K562 (cell line): ENCODE measurements at regions not wholly inside any gene's neighbourhood (a gene's known extent, or its start where the extent isn't known, plus 50 kb on each side); places are given as distances from the start of the nearest gene placed in this dataset.

ENCODE experiments used
- MYNN ChIP-seq, 2 experiments: sonication (generic); formaldehyde crosslinking in 1 of 2; IDR thresholded peaks; 2 replicates each; pipeline versions ENCODE4 v1.5.0 to v1.6.1; 2016 to 2020; ENCODE audit warnings: antibody characterized with exemption in 1 of 2, missing genetic modification reagents in 1 of 2
- ZBTB43 ChIP-seq: sonication (generic); formaldehyde crosslinking; IDR thresholded peaks from 2 replicates; pipeline ENCODE4 v1.8.0; 2023; ENCODE audit warnings: mild to moderate bottlenecking, missing genetic modification reagents

- no peak for TF ChIP-seq MYNN (IDR thresholded peaks at IDR 0.05)
- no peak for TF ChIP-seq MYNN (CRISPR knock-in tag; IDR thresholded peaks at IDR 0.05)
- TF ChIP-seq ZBTB43 (CRISPR knock-in tag) = no peak
Measured at GRCh38 chr10:93150990-93151547, 77.4 kb downstream of the CYP26A1 start.
